Neuronal stem cell (in vitro differentiated cells): ENCODE measurements at regions not wholly inside any gene's neighbourhood (a gene's known extent, or its start where the extent isn't known, plus 50 kb on each side); places are given as distances from the start of the nearest gene placed in this dataset.

Experiments
- DNase-seq: peaks from one replicate; pipeline ENCODE4 v3.0.0-alpha.2; 2013; ENCODE audit warnings: low spot score
- H2AFZ ChIP-seq: one replicate; pipeline ENCODE4 v1.6.1; 2013; ENCODE audit warnings: mild to moderate bottlenecking, low read length, inconsistent platforms
- H2AK5ac ChIP-seq: 2 replicates; pipeline ENCODE4 v1.6.1; 2013; ENCODE audit warnings: low read depth, mild to moderate bottlenecking, inconsistent platforms, low read length, moderate library complexity, mixed read lengths
- H2BK120ac ChIP-seq: 2 replicates; pipeline ENCODE4 v1.6.1; 2013; ENCODE audit warnings: low read depth, mild to moderate bottlenecking, inconsistent platforms, low read length, moderate library complexity, mixed read lengths
- H2BK12ac ChIP-seq: one replicate; pipeline ENCODE4 v1.6.1; 2013; ENCODE audit warnings: low read length, inconsistent platforms
- H2BK15ac ChIP-seq: 2 replicates; pipeline ENCODE4 v1.6.1; 2013; ENCODE audit warnings: mild to moderate bottlenecking, low read length, inconsistent platforms, mixed read lengths
- H2BK5ac ChIP-seq: one replicate; pipeline ENCODE4 v1.6.1; 2013; ENCODE audit warnings: inconsistent platforms, mild to moderate bottlenecking, low read length, moderate library complexity
- H3K14ac ChIP-seq: one replicate; pipeline ENCODE4 v1.6.1; 2013; ENCODE audit warnings: low read length, inconsistent platforms
- H3K18ac ChIP-seq: 2 replicates; pipeline ENCODE4 v1.6.1; 2013; ENCODE audit warnings: low read length, inconsistent platforms
- H3K23ac ChIP-seq: 2 replicates; pipeline ENCODE4 v1.6.1; 2013; ENCODE audit warnings: low read depth, mild to moderate bottlenecking, mixed read lengths, low read length, inconsistent platforms; ENCODE audit not compliant: poor library complexity
- H3K27ac ChIP-seq: replicated peaks from 3 replicates; pipeline ENCODE4 v1.5.1; 2013; ENCODE audit warnings: low read length, inconsistent platforms
- H3K27me3 ChIP-seq, 3 experiments: 2 replicates each; pipeline ENCODE4 v1.6.1; 2013; ENCODE audit warnings: low read length in 3 of 3, mild to moderate bottlenecking in 2 of 3, inconsistent platforms in 1 of 3, low read depth in 1 of 3, mixed read lengths in 1 of 3, moderate library complexity in 1 of 3; ENCODE audit not compliant: control insufficient read depth in 3 of 3, insufficient read depth in 3 of 3
- H3K36me3 ChIP-seq, 2 donors: replicated peaks in 1 of 2; 2 replicates each; pipeline ENCODE4 v1.6.1; 2013; ENCODE audit warnings: low read length in 2 of 2; ENCODE audit not compliant: control insufficient read depth in 2 of 2, insufficient read depth in 2 of 2
- H3K4ac ChIP-seq: 2 replicates; pipeline ENCODE4 v1.6.1; 2013; ENCODE audit warnings: inconsistent platforms, mild to moderate bottlenecking, low read length, moderate library complexity
- H3K4me1 ChIP-seq, 2 donors: 1 replicate in 1 of 2; 2 replicates in 1 of 2; pipeline ENCODE4 v1.6.1; 2013; ENCODE audit warnings: low read length in 2 of 2, low read depth in 1 of 2; ENCODE audit not compliant: control insufficient read depth in 2 of 2, insufficient read depth in 1 of 2
- H3K4me2 ChIP-seq: one replicate; pipeline ENCODE4 v1.6.1; 2013; ENCODE audit warnings: mild to moderate bottlenecking, low read length, inconsistent platforms; ENCODE audit not compliant: insufficient read depth, poor library complexity, severe bottlenecking
- H3K4me3 ChIP-seq, 2 donors: 2 replicates each; pipeline ENCODE4 v1.5.1; 2013; ENCODE audit warnings: low read length in 2 of 2, mild to moderate bottlenecking in 2 of 2, inconsistent platforms in 1 of 2, moderate library complexity in 1 of 2
- H3K79me1 ChIP-seq: one replicate; pipeline ENCODE4 v1.6.1; 2013; ENCODE audit warnings: low read depth, mild to moderate bottlenecking, inconsistent platforms, low read length, moderate library complexity
- H3K9ac ChIP-seq: one replicate; pipeline ENCODE4 v1.6.1; 2013; ENCODE audit warnings: mild to moderate bottlenecking, low read depth, low read length, inconsistent platforms; ENCODE audit not compliant: poor library complexity
- H3K9me3 ChIP-seq, 2 donors: replicated peaks in 1 of 2; 2 replicates each; pipeline versions ENCODE3 to v1.6.1; 2013; ENCODE audit warnings: low read length in 2 of 2, mild to moderate bottlenecking in 2 of 2, inconsistent platforms in 1 of 2, low read depth in 1 of 2, mixed read lengths in 1 of 2, moderate library complexity in 1 of 2; ENCODE audit not compliant: control insufficient read depth in 2 of 2, insufficient read depth in 1 of 2
- H4K8ac ChIP-seq: one replicate; pipeline ENCODE4 v1.6.1; 2013; ENCODE audit warnings: low read depth, mild to moderate bottlenecking, inconsistent platforms, low read length, moderate library complexity
- H4K91ac ChIP-seq: one replicate; pipeline ENCODE4 v1.6.1; 2013; ENCODE audit warnings: low read length, low read depth, mild to moderate bottlenecking, inconsistent platforms; ENCODE audit not compliant: poor library complexity
- WGBS, 2 donors: extraction: QIAGEN DNeasy Blood & Tissue Kit; methylation state at CpG; one replicate each; pipeline ENCODE4 v1.1.7; 2013; ENCODE audit warnings: missing lambda C conversion rate in 2 of 2, mixed read lengths in 1 of 2; ENCODE audit not compliant: insufficient read length in 2 of 2, insufficient replicate concordance in 1 of 2; ENCODE audit errors: extremely low coverage in 2 of 2; 5-methylcytosine and 5-hydroxymethylcytosine counted together

DNA sequence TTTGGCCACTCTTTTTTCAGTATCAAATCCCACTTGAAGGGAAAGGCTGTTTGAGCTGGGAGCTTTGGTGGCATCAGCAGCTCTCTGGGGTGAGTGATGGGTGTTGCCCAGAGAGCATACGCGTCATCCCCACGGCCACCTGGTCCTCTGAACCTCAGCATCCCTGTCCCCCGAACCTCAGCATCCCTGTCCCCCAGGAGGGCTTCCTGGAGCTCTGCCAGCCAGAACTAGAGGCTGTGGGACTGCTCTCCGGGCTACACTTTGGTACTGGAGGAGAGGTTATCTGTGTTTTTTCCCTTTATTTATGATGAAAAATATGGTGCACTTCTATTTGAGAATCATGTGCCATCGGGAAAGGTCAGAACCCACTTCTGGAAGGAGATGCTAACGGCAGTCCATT, 131.5 kb upstream of the RTL1 start:
- peaks cover 0 to 4% of the 10 kb centered on the region in 2 donors for H3K36me3 ChIP-seq
- H3K4me1 ChIP-seq, result peaks cover 0 to 2% of the 10 kb centered on the region in 2 donors
- no peak overlapping the region for H3K4me3 ChIP-seq
- no peak overlapping the region for H3K4me2 ChIP-seq
- no peak overlapping the region for H2AK5ac ChIP-seq
- no peak overlapping the region for H2BK120ac ChIP-seq
- no peak overlapping the region for H2AFZ ChIP-seq
- H2BK12ac ChIP-seq, result no peak overlapping the region
- no peaks in the 10 kb centered on the region for H3K27me3 ChIP-seq
- H3K9me3 ChIP-seq, result peaks cover 2 to 5% of the 10 kb centered on the region in 2 donors
- H3K14ac ChIP-seq, result no peak overlapping the region
- no peak overlapping the region for H2BK5ac ChIP-seq
- no peak overlapping the region for H3K9ac ChIP-seq
- no peak overlapping the region for H3K18ac ChIP-seq
- no peak overlapping the region for H3K27ac ChIP-seq
- no peak for DNase-seq
- H4K8ac ChIP-seq, result no peak overlapping the region
- H3K23ac ChIP-seq, result no peak overlapping the region
- H4K91ac ChIP-seq, result no peak overlapping the region
- no peaks in the 10 kb centered on the region for H3K79me1 ChIP-seq
- H3K4ac ChIP-seq, result no peak overlapping the region
- WGBS, 2 donors, result no CpG with 5 or more reads among the region's 7 CpGs
- H2BK15ac ChIP-seq, result no peak overlapping the region

DNA sequence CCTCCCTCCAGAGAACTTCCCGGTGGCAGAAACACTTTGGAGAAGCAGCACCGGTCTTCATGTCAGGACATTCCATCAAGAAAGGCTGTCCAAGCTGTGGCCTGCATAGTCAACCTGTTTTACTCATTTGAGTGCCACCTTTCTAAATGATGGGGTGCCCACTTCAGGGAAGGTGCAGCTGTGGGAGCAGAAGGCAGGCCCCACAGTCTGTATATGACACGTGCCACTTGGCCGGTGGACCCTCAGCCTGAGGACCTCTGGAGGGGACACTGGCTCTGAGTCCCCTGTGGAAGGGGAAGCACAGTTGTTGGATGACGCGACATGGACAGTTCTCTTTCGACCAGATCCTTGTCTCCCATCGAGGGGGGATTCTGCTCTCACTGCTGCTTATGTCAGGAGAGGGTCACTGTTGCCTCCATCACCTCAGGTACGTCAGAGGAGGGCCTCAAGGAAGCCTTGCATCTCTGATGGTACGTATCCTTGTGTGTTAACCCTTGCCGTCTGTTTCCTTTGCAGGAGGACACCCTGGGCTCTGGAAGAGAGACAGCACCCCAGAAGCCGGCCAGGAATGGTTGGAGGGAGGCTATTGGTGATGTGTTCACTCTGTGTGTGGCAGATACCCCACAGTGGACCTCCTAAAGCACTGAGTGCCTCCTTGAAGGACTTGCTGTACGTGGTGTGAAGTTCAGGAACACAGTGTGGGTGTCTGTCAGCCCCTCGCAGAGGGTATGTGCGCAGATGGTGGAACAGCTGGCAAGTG, 132.1 kb upstream of the RTL1 start:
- Histone ChIP-seq H3K27ac (no peak overlapping the region), H2BK15ac (no peak overlapping the region), H3K36me3 (peaks cover 0 to 4% of the 10 kb centered on the region in 2 donors), H3K27me3 (no peaks in the 10 kb centered on the region), H3K14ac (no peak overlapping the region), H3K4me1 (no peaks in the 10 kb centered on the region), H3K9me3 (peaks cover 2 to 7% of the 10 kb centered on the region in 2 donors), H2AK5ac (no peak overlapping the region), H3K79me1 (no peaks in the 10 kb centered on the region), H3K4ac (no peak overlapping the region), H3K23ac (peak overlapping the region; percentile 19), H3K9ac (no peak overlapping the region), H4K8ac (no peak overlapping the region), H3K4me3 (no peak overlapping the region), H3K18ac (no peak overlapping the region), H3K4me2 (no peak overlapping the region), H2BK5ac (no peak overlapping the region), H2BK120ac (no peak overlapping the region), H2BK12ac (no peak overlapping the region), H4K91ac (no peak overlapping the region), H2AFZ (no peak overlapping the region)
- DNase-seq, result no peak
- WGBS, 2 donors, result no CpG with 5 or more reads among the region's 15 CpGs

DNA sequence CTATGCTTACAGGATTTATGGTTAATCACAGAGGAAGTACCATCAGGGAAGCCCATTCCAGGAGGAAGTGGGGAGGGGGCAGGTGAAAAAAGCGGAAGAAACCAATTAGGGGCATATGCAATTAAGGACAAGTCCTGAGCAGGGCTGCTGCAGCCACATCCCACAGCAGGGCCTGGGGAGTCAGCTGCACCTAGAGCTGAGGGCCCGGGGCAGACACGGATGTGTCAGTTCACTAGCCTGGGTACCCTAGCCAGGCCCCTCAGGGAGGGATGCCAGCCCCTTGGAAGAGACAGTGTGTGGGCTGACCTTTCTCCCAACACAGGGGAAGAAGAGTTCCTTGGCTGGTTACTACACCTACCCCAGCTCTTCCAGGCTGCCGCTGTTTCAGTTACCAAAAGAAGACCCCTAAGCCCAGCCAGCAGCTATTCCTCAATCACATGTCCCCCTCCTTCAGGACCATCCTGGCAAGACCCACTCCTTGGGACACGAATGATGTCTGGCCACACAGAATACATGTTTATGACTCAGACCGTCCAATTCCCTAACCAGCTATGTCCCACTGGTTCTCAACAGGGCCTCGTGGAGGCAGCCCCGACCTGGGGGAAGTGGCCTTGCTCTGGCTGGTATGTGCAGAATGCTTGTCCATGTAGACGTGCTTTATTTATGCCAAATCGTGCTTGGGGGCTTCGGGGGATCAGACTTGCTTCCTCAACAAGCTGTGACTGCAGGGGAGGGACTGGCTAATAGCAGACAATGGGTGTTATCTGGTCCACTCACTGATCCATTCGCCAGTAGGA, 133.7 kb upstream of the RTL1 start:
- Histone ChIP-seq H3K79me1 (no peaks in the 10 kb centered on the region), H2BK15ac (no peak overlapping the region)
- no peak for DNase-seq

More for the DNA sequence above, 133.7 kb upstream of the RTL1 start:
- Histone ChIP-seq H2BK12ac (no peak overlapping the region), H3K4me3 (no peak overlapping the region), H3K18ac (no peak overlapping the region), H3K4me2 (no peak overlapping the region), H3K4me1 (no peaks in the 10 kb centered on the region), H2BK120ac (no peak overlapping the region), H3K36me3 (peaks cover 0 to 2% of the 10 kb centered on the region in 2 donors), H2AK5ac (no peak overlapping the region), H3K27me3 (no peaks in the 10 kb centered on the region), H3K4ac (no peak overlapping the region), H3K27ac (no peak overlapping the region), H2AFZ (no peak overlapping the region), H2BK5ac (no peak overlapping the region), H3K23ac (no peak overlapping the region), H3K14ac (no peak overlapping the region), H3K9ac (no peak overlapping the region), H3K9me3 (peaks cover 2 to 7% of the 10 kb centered on the region in 2 donors), H4K91ac (no peak overlapping the region), H4K8ac (no peak overlapping the region)
- WGBS, 2 donors, result no CpG with 5 or more reads among the region's 12 CpGs
